HG03354 (cell line): ENCODE measurements at regions not wholly inside any gene's neighbourhood (a gene's known extent, or its start where the extent isn't known, plus 50 kb on each side); places are given as distances from the start of the nearest gene placed in this dataset.
"Not testable (repeated sequence)": the region's sequence is repeated elsewhere in the genome, so short reads cannot be mapped to it uniquely, and the experiment has no call there.

Experiments
- ATAC-seq: cut with Tn5 transposase; IDR thresholded peaks from one replicate; pipeline ENCODE4 v1.9.1; 2021; ENCODE audit warnings: mild to moderate bottlenecking; ENCODE audit not compliant: unreplicated experiment, poor library complexity, severe bottlenecking

DNA sequence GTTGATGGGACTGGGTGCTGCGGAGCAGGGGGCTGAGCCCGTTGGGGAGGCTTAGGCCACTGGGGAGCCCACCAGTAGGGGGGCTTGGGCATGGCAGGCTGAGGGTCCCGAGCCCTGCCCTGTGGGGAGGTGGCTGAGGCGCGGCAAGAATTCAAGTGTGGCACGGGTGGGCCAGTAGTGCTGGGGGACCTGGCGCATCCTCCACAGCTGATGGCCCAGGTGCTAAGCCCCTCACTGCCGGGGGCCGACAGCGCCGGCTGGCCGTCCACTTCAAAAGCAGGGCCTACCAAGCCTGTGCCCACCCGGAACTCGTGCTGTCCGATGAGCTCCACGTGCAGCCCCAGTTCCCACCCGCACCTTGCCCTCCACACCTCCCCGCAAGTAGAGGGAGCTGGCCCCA, 917.5 kb downstream of the TAF11L14 start:
- no peak for ATAC-seq

DNA sequence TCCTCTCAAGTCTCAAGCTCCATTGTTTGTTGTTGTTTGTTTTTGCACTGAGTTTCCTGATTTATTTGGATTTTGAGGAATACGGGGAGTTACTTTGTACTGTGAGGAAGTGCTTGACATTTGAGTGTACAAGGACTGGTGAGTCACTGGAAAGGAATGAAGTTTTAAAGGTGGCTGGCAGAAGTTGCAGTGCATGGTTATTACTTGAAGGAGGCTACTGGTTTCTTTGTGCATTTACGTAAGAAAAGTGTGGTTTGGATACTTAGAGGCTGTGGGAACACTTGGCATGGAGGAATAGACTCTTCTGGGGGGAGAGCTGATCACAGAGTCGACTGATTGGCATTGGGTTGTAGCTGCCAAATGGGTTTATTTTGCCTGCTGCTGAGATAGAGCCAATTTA, 919.0 kb downstream of the TAF11L14 start:
- no peak for ATAC-seq

DNA sequence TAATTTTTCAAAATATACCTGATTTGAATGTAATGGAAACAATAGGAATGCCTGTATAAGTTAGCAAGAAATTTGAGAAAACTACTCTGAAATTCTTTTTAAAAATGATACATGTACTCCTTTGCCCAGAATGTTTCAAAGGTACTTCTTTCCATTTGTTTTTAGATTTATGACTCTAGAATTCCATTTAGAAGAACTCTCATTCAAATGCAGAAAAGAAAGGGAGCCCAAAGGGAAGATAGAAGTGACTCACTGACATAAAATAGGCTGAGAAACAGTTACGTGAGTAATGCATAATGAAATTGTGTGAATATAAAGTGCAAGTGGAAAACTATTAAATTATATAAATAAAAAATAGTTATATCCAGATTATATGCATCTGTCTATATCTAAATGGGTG, 926.3 kb downstream of the TAF11L14 start:
- no peak for ATAC-seq

DNA sequence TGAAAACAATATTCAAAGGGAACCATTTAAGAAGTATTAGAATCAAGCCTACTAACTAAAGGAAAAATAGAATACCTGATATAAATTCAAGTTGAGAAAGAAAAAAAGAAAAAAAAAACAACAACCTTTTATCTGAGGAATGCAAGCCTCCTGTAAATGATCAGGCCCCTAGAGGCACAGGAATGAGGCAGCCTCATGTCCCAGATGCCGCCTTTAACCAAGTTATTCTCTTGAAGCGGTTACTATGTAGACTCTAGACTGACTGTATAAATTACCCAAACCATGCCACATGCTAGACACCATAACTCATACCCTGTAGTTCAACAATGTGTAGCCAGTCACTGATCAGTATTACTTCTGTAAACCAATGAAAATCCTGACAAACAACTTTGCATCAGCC, 929.6 kb downstream of the TAF11L14 start:
- no peak for ATAC-seq

DNA sequence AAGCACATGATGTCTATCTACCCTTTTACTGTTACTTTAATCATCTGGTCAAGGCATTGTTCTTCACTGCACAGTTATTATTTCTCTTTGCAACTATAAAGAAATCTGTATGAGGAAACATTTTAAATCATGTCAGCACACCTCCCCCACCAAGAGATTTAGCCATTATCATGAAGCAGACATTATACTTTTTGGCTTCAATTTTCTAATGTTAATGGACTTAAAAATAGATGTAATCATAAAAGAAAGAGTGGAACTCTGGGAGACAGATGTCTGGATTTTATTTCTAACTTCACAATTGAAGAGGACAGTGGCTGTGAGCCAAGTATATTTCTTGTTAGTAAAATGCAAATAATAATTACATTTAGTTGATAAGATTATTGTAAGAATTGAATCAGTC, 932.4 kb downstream of the TAF11L14 start:
- no peak for ATAC-seq

DNA sequence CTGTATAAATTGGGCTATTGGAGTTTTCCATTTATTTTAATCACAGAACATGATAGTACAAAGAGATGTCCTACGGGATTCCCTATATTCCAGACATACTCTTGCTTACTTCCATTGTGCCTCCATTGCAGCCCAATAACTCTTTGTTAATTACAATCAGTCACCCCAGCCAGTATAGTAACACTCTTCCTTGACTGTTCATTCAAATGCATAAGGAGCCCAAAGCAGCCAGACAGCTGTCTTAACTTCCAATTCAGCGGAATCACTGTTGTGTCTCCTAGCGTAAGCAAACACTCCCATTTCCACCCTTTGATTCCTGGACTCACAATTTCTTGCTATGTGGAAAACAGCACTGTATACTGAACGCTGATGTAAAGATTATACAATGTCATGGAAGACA, 942.3 kb downstream of the TAF11L14 start:
- no peak for ATAC-seq

DNA sequence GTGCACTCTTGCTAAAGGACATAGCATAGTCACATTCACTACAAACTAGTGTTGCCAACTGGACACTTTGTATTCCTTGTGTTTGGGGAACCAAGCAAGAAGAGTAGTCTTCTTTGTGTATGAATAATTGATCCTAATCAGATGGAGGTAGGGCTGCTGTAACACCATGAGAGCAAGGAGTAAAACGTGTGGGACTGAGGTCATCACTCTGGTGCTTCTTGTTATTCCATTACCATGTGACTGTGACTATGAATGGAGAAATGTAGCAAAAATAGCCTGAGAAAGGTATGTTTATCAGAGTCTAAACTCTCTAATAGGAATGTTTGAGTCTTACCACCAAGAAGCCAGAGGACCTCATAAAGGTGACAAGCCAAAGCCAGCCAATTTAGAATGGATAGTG, 966.9 kb downstream of the TAF11L14 start:
- no peak for ATAC-seq

DNA sequence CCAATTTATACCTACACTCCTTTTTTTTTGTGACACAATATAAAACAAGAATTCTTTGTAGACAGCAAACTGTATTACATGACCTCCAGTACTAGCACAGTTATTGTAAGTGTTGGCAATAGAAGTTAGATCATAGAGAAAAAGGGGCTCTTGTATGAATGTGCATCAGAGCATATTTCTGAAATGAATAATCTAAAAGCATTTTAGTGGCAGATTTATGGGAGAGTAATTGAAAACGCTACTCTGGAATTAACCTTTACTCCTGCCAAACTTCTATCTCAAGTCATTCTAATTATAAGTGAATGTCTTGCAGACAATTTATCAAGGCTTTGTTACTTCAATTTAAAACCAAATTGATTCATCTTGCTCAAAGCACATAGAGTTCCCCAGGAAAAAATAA, 968.1 kb downstream of the TAF11L14 start:
- ATAC-seq, result no peak

DNA sequence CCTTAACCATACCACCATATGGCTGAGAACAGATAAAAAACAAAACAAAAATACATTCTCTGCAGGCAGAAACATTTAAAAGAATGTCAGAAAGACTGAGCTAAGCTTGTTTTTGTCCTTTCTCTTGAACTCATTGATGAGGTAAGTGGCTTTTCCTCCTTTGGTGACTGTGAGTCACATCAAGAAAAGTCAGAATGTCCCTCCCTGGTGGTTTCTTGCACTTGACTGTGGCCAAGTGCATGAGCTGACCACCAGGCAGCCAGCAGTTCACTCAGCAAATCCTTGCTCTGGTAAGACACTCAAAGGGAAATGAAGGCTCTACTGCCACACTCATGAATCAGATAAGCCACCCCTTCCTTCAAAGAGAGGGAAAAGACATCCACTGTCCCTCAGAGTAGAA, 970.9 kb downstream of the TAF11L14 start:
- no peak for ATAC-seq

DNA sequence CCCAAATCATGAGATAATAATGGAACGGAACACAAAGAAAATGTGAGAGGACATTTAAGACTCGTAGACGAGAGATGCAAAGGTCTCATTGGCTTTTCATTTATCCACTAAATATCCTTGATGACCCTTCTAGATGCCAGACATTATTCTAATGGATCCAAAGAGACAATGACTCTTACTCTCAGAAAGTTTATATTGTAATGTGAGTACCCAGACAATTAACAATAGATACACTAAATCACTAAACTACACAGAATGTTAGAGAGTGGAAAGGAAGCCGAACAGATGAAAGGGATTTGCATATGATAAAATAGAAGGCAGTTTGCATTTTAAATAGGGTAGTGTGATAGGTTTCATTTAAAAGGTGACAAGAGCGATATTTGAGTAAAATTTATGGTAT, 973.3 kb downstream of the TAF11L14 start:
- ATAC-seq, result no peak

DNA sequence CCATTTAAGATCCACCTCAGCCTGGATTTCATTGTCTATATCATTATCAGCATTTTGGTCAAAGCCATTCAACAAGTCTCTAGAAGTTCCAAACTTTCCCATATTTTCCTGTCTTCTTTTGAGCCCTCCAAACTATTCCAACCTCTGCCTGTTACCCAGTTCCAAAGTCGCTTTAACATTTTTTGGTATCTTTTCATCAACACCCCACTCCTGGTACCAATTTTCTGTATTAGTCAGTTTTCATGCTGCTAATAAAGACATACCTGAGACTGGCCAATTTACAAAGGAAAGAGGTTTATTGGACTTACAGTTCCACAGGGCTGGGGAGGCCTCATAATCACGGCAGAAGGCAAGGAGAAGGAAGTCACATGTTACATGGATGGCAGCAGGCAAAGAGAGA, 982.9 kb downstream of the TAF11L14 start:
- not testable (repeated sequence) for ATAC-seq

DNA sequence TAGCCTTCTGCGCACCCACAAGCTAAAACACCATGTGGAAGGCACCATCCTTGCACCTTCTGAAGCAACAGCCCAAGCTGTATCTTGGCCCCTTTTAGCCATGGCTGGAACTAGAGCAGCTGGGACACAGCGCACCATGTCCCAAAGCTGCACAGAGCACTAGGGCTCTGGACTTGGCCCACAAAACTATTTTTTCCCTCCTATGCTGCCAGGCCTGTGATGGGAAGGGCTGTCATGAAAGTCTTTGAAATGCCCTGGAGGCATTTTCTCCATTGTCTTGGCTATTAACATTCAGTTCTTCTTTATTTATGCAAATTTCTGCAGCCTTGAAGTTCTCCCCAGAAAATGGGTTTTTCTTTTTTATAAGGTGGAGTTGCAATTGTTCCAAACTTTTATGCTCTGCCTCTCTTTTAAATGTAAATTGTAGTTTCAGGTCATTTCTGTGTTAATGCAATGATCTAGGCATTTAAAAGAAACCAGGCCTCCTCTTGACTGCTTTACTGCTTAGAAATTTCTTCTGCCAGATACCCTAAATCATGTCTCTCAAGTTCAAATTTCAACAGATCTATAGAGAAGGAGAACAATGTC, 996.3 kb downstream of the TAF11L14 start:
- ATAC-seq, result no peak

DNA sequence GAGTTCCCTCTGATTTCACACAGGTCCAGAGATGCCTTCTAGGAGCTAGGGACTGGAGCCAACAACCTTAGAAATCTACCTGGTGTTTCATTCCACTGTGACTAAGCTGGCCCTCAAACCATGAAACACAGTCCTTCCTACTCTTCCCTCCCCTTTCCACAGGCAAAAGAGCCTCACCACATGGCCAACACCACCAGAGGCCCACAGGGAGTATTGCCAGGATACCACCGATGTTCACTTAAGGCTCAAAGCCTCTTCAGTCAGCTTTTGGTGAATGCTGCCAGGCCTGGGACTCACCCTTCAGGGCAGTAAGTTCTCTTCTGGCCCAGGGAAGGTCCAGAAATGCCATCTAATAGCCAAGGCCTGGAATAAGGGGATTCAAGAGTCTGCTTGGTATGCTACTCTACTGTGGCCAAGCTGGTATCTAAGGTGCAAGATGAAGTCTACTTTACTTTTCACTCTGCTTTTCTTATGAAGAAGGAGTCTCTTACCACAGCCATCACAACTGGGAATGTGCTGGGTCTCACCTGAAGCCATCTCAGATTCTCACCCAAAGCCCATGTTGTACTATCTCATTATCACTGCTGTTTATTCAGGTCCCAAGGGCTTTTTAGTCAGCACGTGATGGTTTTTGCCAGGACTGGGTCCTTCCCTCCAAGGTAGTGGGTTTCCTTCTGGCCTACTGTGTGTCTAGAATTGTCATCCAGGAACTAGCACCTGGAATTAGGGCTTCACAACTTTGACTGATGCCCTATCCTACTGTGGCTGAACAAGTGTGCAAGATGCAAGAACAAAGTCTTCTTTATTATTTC, 1018.4 kb downstream of the TAF11L14 start:
- ATAC-seq, result no peak

DNA sequence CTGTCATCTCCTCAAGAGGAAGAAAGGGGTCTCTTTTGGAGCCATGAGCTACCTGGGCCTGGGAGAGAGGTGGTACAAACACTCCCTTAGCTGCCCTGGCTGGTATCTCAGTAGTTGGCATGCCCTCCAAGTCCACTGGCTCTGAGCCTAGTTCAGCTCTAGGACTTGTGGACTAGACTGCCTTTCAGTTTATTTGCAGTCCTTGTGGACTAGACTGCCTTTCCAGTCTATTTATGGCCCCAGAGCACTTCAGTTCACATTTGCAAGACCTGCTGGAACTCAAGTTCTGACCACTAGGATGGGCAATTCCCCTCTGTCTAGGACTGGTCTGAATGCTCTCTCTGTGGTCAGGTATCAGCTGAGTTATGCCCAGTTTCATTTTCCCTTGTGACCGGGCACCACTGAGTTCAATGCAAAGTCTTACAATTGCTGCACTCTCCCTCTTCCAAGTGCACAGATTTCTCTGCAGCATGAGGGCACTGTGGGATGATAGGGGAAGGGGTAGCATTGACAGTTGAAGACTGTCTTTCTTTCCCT, 1019.0 kb downstream of the TAF11L14 start:
- ATAC-seq, result peak; percentile 73

DNA sequence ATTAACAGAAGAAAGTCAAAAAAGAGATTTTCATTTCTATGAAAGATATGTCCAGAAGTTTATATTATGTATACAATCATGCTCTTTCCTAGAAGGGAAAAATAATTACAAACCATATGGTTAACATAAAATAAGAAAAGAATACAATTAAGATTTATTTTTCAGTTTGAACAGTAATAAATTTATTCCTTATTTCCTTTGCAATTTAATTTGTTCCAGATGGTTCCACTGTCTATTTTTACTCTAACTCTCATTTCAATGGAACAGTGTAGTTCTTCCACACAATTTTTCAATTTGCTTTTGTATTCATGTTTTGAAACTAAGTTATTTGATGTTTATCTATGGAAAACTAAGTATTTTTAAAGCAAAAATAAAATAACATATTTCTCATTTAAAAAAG, 1026.3 kb downstream of the TAF11L14 start:
- ATAC-seq, result no peak

DNA sequence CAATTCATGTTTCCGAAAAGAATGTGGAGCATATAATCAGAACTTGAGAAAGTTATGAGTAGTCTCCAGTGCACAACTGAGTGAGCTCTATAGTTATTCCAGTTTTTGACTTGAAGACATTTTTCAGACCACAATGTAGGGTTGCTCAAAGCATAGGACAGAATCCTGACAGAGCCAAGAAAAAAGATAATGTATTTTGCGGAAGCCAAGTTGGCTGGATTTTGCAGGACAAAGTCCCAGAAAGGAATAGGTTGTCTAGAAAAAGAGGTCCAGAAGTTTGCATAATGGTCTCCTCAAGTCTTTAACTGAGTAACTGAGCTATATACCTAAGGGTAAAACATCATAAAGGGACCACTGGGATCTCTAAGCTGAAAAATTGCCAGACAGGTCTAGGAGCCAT, 1028.0 kb downstream of the TAF11L14 start:
- no peak for ATAC-seq

DNA sequence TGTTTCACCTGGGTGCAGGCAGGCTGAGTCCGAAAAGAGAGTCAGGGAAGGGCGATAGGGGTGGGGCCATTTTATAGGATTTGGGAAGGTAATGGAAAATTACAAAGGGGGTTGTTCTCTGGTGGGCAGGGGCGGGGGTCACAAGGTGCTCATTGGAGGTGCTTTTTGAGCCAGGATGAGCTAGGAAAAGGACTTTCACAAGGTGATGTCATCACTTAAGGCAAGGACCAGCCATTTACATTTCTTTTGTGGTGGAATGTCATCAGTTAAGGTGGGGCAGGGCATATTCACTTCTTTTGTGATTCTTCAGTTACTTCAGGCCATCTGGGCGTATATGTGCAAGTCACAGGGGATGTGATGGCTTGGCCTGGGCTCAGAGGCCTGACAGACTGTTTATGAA, 1040.0 kb downstream of the TAF11L14 start:
- not testable (repeated sequence) for ATAC-seq

DNA sequence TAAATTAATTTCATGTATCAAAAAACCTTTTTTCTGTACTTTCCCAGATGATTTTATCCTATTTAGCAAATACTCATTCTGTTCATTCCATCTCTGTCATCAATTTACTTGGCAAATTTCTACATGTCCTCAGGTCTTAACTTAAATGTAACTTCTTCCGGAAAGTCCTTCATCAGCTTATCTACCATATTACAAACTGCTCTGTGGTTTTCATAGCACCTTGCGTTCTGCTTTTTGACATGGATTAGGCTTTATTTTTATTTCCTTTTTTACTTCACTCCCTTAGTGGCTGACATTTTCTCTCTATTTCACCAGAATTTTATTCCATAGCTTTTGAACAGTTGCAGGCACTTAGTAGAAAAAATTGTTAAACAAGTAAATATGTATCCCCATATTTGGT, 1040.8 kb downstream of the TAF11L14 start:
- ATAC-seq, result no peak

DNA sequence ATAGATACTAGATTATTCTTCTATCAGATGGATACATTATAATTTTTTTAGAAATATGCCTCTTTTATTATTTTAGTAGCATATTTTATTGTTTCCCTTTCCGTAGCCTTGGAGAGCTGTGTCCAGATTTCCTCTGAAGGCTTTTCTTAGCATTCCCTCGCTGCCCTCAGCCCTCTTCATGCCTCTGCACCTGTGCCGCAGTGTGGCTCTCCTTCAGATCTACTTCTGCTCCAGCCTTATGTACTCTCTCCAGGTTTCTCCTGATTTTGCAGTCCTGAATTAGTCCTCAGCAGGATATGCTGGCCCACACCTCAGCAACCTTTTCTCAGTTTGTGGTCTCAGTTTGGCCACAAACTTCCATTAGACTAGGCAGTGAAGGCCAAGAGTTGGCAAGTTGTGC, 1052.0 kb downstream of the TAF11L14 start:
- ATAC-seq, result no peak

DNA sequence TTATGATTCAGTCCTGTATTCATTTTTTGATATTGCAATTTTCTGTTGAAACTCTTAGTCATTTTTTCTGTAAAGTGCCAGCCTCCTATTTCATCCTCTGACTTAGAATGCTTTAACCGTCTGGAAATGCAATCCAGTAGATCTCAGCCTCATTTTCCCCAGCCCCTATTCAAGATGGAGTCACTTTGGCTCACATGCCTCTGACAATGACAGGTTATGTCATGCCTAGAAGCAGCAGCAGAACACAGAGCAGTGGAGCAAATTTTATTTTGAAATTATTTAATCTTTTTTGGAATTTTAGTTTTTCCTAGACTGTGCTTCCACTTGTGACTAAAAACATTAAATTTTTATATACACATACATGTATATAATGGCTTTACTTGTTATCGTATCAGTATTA, 1053.2 kb downstream of the TAF11L14 start:
- no peak for ATAC-seq

DNA sequence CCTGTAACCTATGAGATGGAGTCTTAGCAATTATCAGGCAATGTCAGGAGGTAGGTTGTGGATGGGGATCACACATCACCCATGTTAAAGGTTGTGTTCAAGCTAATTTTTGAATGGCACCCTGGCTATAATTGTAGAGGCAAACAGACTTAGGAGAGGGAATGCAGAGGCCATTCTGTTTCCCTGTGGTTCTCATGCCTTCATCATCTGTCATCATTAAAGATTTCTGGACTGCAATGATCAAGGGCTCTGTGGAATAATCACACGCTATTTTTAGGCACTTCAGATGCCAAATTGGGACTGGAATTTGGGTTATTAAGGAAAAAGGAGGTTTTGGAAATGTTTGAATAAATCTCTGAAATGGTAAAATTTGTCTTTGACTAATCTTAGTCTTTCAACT, 1065.4 kb downstream of the TAF11L14 start:
- no peak for ATAC-seq
